ENCODE measurements at regions not wholly inside any gene's neighbourhood (a gene's known extent, or its start where the extent isn't known, plus 50 kb on each side); places are given as distances from the start of the nearest gene placed in this dataset.

DNA sequence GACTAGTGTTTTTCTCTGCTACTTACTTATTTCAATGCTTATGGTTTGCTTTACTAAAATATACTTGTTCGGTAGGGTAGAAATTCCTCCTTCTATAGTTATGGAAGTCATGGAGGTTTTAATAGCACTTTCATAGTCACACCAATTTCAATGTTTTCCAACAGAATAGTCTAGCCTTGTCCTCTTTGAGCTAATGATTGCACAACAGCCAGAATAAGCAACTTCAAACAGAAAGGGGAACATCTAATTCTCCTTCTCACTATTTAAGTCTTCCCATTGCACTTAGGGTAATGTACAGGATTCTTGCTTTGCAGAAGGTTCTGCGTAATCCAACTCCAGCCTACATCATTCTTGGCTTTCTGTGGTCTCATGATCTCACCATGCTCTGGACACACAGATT is 287.7 kb upstream of the GCFC2 start:
- TF ChIP-seq, protein P1, sequence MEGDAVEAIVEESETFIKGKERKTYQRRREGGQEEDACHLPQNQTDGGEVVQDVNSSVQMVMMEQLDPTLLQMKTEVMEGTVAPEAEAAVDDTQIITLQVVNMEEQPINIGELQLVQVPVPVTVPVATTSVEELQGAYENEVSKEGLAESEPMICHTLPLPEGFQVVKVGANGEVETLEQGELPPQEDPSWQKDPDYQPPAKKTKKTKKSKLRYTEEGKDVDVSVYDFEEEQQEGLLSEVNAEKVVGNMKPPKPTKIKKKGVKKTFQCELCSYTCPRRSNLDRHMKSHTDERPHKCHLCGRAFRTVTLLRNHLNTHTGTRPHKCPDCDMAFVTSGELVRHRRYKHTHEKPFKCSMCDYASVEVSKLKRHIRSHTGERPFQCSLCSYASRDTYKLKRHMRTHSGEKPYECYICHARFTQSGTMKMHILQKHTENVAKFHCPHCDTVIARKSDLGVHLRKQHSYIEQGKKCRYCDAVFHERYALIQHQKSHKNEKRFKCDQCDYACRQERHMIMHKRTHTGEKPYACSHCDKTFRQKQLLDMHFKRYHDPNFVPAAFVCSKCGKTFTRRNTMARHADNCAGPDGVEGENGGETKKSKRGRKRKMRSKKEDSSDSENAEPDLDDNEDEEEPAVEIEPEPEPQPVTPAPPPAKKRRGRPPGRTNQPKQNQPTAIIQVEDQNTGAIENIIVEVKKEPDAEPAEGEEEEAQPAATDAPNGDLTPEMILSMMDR (IDR thresholded peaks at IDR 0.05), result no peak
- no peak for TF ChIP-seq POLR2A (IDR thresholded peaks at IDR 0.05)
